ENCODE measurements at regions not wholly inside any gene's neighbourhood (a gene's known extent, or its start where the extent isn't known, plus 50 kb on each side); places are given as distances from the start of the nearest gene placed in this dataset.
A peak's percentile ranks its signal among the peaks of the same experiment; 100 is the strongest.
"Not testable (repeated sequence)": the region's sequence is repeated elsewhere in the genome, so short reads cannot be mapped to it uniquely, and the experiment has no call there.

- no peak for DNase-seq
- intact Hi-C loops (cut with DNase I), result no loop called here
- no peak for ATAC-seq (ENCODE audit: poor library complexity)
Observed at GRCh38 chr2:192899466-192899865, 704.7 kb upstream of the TMEFF2 start.

DNA sequence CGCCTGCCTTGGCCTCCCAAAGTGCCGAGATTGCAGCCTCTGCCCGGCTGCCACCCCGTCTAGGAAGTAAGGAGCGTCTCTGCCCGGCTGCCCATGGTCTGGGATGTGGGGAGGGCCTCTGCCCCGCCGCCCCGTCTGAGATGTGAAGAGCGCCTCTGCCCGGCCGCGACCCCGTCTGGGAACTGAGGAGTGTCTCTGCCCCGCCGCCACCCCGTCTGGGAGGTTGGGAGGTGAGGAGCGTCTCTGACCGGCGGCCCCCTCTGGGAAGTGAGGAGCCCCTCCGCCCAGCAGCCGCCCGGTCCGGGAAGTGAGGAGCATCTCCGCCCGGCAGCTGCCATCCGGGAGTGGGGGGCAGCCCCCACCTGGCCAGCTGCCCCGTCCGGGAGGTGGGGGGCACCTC lies 699.2 kb upstream of the TMEFF2 start:
- peak; percentile 27 for DNase-seq
- intact Hi-C loops (cut with DNase I); ATAC-seq (ENCODE audit: poor library complexity): not testable (repeated sequence)

DNA sequence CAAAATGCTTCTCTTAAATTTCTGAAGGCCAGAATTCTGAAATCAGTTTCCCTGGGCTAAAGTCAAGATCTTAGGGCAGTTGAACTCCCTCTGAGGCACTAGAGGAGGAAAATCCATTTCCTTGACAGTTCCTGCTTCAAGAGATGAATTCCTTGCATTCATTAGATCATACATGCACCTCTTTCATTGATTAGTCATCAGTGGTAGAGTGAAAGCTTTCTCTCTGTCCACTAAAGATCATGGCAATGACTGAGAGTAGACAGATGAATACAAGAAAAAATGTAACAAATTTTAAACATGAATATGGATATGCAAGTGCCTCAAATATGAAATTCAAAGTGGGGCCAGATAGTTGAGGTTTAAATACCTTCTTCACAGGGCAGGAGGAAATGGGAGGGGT lies 693.4 kb upstream of the TMEFF2 start:
- ATAC-seq (ENCODE audit: poor library complexity), result no peak
- DNase-seq, result no peak
- intact Hi-C loops (cut with DNase I), result no loop called here

DNA sequence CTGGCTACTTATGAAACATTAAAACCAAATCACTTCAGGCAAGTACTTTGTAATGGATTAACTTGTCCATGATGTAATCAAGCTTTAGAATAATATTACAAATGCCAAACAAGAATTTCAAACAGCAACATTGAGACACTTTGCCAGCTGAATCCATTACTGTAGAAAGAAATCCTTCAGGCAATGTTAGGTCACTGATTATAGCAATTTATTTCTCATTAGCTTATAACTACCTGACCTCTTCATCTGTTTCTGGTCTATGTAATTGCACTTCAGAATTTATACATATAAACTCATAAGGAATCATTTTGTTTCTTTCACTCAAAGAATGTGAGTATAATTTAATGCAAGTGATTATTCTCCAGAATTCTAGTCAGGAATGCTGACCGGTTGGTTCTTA lies 692.6 kb upstream of the TMEFF2 start:
- intact Hi-C loops (cut with DNase I), result no loop called here
- DNase-seq (no peak), ATAC-seq (ENCODE audit: poor library complexity) (no peak)

DNA sequence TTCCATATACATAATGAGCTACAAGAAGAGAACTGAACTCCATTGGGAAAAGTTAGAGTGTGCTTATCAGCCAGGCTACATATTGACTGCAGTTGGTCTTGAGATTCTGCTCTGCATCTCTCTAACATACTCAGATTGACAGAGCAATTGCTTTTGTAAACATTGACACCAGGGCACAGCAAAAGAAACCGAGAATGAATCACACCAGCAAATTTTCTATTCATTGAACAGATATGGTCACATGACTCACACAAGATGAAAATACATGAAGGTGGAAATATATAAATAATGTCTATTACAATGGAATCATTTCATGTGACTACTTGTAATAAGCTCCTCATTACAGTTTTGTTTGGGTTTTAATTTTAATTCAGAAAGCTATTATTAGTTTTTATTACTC lies 691.9 kb upstream of the TMEFF2 start:
- no peak for ATAC-seq (ENCODE audit: poor library complexity)
- intact Hi-C loops (cut with DNase I), result no loop called here
- no peak for DNase-seq

DNA sequence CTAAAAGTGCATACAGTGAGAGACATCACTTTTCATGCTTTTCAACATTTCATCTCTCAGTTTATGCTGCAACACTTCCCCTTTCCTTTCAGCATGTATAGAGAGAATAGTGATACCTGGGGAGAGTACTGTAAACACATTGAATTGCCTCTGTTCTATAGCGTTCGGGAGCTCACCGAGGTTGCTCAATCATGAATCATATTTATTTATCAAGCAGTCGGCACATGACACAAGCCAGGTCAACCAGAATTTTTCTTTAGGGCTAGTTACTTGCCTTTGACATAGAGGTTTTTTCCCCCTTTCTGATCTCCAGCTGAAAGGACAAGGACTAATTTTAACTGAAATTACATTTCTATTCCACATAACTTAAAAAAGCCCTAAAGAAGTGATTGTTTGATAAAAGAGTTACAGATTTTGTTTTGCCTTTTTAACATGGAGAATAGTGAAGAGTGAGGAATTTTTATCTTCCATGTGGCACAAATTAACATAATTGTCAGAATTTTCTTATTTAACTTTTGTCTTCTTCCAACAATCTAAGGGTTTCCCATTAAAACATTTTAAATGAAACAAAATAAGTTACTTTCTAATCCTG lies 690.9 kb upstream of the TMEFF2 start:
- intact Hi-C loops (cut with DNase I), result no loop called here
- DNase-seq, result no peak
- ATAC-seq (ENCODE audit: poor library complexity), result no peak

GRCh38 chr2:192877159-192877558 lies 682.4 kb upstream of the TMEFF2 start:
- no peak for ATAC-seq (ENCODE audit: poor library complexity)
- intact Hi-C loops (cut with DNase I), result no loop called here
- no peak for DNase-seq

GRCh38 chr2:192876698-192877097 lies 682.0 kb upstream of the TMEFF2 start:
- DNase-seq, result no peak
- ATAC-seq (ENCODE audit: poor library complexity), result no peak
- intact Hi-C loops (cut with DNase I), result no loop called here

GRCh38 chr2:192854706-192855105 lies 660.0 kb upstream of the TMEFF2 start:
- intact Hi-C loops (cut with DNase I), result no loop called here
- ATAC-seq (ENCODE audit: poor library complexity), result no peak
- no peak for DNase-seq

DNA sequence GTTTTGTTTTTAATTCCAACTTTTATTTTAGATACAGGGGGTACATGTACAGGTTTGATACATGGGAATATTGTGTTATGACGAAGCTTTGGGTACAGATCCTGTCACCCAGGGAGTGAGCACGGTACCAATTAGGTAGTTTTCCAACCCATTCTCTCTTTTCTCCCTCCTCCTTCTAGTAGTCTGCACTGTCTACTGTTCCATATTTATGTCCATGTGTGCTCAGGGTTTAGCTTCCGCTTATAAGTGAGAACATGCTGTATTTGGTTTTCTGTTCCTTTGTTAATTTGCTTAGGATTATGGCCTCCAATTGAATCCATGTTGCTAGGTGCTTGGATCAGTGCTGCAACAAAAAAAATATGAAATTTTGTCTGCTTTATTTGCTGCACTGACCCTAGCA lies 659.3 kb upstream of the TMEFF2 start:
- no peak for DNase-seq
- no peak for ATAC-seq (ENCODE audit: poor library complexity)
- intact Hi-C loops (cut with DNase I), result no loop called here

- no peak for ATAC-seq (ENCODE audit: poor library complexity)
Observed at GRCh38 chr2:192828947-192829346, 634.2 kb upstream of the TMEFF2 start.

DNA sequence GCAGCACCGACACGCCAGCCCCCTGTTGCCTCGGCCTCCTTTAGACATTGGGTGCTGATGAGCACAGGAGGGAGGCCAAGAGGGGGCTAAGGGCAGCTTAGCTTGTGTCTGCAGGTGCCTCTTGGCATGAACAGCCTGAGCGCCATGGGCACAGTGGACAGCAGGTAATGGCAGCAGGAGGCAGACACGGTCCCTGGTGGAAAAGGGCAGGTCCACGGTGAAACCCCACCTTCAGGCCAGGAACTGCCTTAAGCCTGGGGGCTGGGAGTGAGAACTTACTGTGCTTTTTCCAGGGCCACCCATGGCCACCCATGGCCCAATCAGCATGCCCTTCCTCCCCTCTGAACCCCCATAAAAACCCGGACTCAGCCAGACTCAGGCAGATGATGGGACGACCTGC lies 633.4 kb upstream of the TMEFF2 start:
- intact Hi-C loops (cut with DNase I), result no loop called here
- DNase-seq (no peak), ATAC-seq (ENCODE audit: poor library complexity) (no peak)

More at GRCh38 chr2:192828947-192829346, 634.2 kb upstream of the TMEFF2 start:
- peak; percentile 36 for DNase-seq
- intact Hi-C loops (cut with DNase I), result no loop called here

- ATAC-seq (ENCODE audit: poor library complexity), result no peak
- intact Hi-C loops (cut with DNase I), result no loop called here
Observed at GRCh38 chr2:192827735-192828134, 633.0 kb upstream of the TMEFF2 start.

GRCh38 chr2:192814376-192814775 lies 619.6 kb upstream of the TMEFF2 start:
- intact Hi-C loops (cut with DNase I), result no loop called here
- ATAC-seq (ENCODE audit: poor library complexity), result no peak
- DNase-seq, result no peak

More at GRCh38 chr2:192827735-192828134, 633.0 kb upstream of the TMEFF2 start:
- DNase-seq, result no peak

DNA sequence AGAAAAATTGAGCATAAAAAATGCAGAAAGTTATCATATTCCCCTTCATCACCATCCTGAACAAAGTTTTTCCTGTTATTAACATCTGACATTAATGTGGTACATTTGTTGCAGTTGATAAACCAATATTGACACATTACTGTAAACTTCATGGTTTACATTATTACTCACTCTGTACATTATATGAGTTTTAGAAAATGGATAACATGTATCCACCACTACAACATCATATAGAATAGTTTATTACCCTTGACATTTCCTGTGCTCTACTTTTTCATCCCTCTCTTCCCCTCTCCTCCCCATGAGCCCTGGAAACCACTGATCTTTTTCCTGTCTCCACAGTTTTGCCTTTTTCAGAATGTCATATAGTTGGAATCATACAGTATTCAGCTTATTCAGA lies 618.6 kb upstream of the TMEFF2 start:
- DNase-seq (no peak), ATAC-seq (ENCODE audit: poor library complexity) (no peak)
- intact Hi-C loops (cut with DNase I), result no loop called here

- intact Hi-C loops (cut with DNase I), result no loop called here
- no peak for DNase-seq
- ATAC-seq (ENCODE audit: poor library complexity), result no peak
Observed at GRCh38 chr2:192809173-192809572, 614.4 kb upstream of the TMEFF2 start.

GRCh38 chr2:192783643-192784042 lies 588.9 kb upstream of the TMEFF2 start:
- DNase-seq, result no peak
- intact Hi-C loops (cut with DNase I), result no loop called here
- ATAC-seq (ENCODE audit: poor library complexity), result no peak

- intact Hi-C loops (cut with DNase I), result no loop called here
- no peak for ATAC-seq (ENCODE audit: poor library complexity)
- no peak for DNase-seq
Observed at GRCh38 chr2:192775459-192776262, 580.9 kb upstream of the TMEFF2 start.

DNA sequence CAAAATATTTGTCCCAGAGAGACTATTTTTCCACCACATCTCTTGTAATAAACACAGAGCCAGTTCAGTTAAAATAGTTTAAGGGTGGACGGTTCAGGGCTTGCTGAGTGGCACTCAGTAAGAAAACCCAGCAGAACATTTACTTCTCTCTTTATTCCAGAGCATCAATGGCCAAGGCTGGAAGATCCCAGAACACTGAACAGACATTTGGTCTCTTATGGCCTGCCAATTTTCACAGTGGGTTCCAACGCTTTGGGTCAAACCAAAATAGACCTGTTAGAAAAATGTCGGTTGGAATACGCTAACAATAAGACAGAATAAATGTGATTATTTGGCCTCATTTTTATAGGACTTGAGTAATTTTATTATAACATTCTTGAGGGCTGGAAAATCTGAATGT lies 580.3 kb upstream of the TMEFF2 start:
- no peak for ATAC-seq (ENCODE audit: poor library complexity)
- no peak for DNase-seq
- intact Hi-C loops (cut with DNase I), result no loop called here

DNA sequence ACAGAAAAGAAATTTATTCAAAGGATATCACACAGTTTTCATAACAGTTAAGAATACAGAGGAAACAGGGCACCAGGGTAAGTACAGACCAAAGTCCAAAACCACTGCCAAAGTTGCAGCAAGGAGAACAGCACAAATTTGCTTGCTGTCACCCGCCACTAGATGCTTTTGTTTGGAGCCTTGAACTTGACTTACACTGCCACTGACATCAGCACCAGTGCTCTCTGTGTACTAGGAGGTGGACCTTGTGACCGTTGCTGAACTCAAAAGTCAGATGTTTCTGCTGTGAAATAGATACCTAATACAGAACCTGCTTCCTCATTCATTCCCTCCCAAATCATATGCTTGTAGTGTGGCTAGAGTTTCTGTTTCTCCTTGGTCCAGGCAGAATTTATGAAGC lies 578.3 kb upstream of the TMEFF2 start:
- no peak for ATAC-seq (ENCODE audit: poor library complexity)

More for the DNA sequence above, 578.3 kb upstream of the TMEFF2 start:
- no peak for DNase-seq
- intact Hi-C loops (cut with DNase I), result no loop called here
